Adrenal gland (tissue), 5 donors: ENCODE measurements at regions not wholly inside any gene's neighbourhood (a gene's known extent, or its start where the extent isn't known, plus 50 kb on each side); places are given as distances from the start of the nearest gene placed in this dataset.

Source experiments
- CTCF ChIP-seq, 6 experiments: fragments of 450-650 bp in 4 of 6; fragments of 200-600 bp in 2 of 6; sonication (generic) in 1 of 6; IDR thresholded peaks; 1 replicate in 5 of 6; 2 replicates in 1 of 6; pipeline versions ENCODE4 v1.5.1 to v1.8.0; 2016 to 2021; ENCODE audit warnings: antibody characterized with exemption in 6 of 6, mild to moderate bottlenecking in 2 of 6, moderate library complexity in 1 of 6
- POLR2A ChIP-seq, 2 donors: fragments of 450-650 bp; IDR thresholded peaks; one replicate each; pipeline ENCODE4 v1.6.1; 2017; ENCODE audit warnings: antibody characterized with exemption in 2 of 2, mild to moderate bottlenecking in 2 of 2, moderate library complexity in 1 of 2
- donor health status: DM: no; HTN: no; CAD: no.

DNA sequence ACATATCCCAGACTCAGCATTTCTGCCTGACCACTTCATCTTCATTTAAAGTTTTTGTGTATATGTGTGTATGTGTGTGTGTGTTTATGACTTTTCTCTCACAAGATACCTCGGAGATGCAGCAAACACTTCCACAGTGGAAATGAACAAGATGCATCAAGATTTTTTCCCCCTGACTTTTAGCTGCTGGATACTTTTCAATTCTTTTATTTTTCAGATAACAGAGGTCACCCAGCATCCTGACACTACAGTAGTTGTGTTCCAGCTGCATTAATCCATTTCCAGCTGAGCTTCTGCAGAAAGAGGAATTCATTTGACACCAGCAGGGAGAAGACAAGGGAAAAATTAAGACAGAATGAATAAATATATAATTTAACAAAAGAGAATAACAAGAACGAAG, 130.2 kb upstream of the PSMD7 start:
- TF ChIP-seq CTCF (IDR thresholded peaks at IDR 0.05) (no peak), POLR2A (IDR thresholded peaks at IDR 0.05) (no peak)
